Stimulated activated CD4-positive, alpha-beta T cell treated with anti-CD3 and anti-CD28 coated beads, TNF-alpha, amount 100 ng/mL, for 48 hours (primary cell): ENCODE measurements at regions not wholly inside any gene's neighbourhood (a gene's known extent, or its start where the extent isn't known, plus 50 kb on each side); places are given as distances from the start of the nearest gene placed in this dataset.

ENCODE experiments used
- DNase-seq, 3 donors: peaks; one replicate each; pipeline ENCODE4 v3.0.0-alpha.2; 2020; ENCODE audit warnings: low read depth in 3 of 3

DNA sequence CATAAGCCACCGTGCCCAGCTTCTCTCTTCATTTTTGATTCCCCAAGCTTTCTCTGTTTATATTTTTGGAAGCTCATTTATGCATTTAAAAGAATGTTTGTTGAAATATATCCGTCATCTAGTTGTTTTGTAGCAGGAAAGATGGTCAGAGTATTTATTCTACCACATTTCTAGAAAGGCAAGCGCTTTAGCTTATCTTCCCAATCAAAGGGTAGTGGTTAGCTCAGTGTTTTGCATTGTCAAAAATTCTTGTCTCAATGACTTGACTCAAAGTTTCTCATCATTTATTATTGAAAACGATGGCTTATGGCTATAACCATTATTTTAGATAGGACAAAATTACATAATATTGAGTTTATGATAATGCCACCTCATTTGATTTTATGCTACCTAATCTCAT is 116.1 kb upstream of the ZP4 start:
- no peak for DNase-seq

- DNase-seq: no peak
These were observed 114.4 kb upstream of the ZP4 start for GRCh38 chr1:238005116-238005515.

GRCh38 chr1:238001818-238002217 is 111.1 kb upstream of the ZP4 start:
- DNase-seq: no peak

GRCh38 chr1:237999426-238000052 is 108.8 kb upstream of the ZP4 start:
- no peak for DNase-seq

DNA sequence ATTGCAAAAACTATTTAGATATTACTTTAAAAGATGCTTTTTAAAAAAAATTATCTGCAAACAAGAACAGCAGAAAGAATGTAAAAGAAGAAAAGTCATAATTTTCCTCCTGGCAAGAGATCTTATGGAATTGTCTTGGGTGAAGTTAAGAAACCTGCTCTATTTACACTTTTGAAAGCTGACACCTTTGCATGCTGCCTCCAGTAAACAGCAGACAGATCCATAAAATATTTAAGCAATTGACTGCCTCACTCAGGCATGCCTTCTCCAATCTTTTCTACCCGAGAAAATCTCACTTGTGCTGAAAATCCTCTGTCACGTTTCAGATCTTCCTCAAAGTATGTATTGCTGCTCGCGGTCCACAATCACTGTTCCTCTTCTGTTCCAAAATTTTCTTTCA is 107.9 kb upstream of the ZP4 start:
- no peak for DNase-seq

GRCh38 chr1:237983496-237983895 is 92.8 kb upstream of the ZP4 start:
- DNase-seq: no peak

GRCh38 chr1:237981223-237981622 is 90.5 kb upstream of the ZP4 start:
- no peak for DNase-seq

DNA sequence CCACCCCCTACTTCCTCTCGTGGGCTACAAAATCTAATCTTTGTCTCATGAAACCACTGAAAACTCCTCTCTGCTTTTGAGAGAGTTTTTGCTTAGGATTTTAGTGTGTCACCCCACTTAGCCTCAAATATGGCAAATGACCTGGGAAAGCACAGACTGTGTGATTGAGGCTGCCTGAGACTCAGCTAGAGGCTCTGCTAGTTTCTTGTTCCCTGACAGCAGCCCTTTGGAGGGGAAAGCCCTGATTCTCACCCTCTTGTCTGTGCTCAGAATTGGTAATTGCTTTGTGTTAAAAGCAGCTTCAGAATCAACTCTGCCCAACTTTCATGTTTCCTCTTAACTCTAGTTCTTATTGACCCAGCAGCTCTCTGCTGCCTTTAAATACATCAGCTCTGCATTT is 85.6 kb upstream of the ZP4 start:
- no peak for DNase-seq

DNA sequence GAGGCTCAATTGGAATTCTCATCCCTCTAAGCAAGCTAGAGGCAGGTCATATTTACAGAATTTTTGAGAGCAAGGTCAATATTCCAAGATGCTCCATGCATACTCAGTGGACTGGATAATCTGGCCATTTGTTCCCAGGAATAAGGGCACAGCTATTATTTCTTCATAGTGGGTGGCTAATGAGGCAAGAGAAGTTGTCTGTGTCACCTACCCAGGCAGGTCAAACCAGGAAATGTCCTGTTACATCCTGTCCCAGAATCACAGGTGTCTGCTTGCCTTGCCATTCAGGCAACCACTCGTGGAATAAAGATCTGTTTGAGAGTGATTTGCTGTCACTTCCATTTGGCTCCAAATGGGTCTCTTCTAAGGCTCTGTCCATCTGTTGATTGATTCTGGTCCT is 85.2 kb upstream of the ZP4 start:
- no peak for DNase-seq

GRCh38 chr1:237975376-237975775 is 84.7 kb upstream of the ZP4 start:
- no peak for DNase-seq

DNA sequence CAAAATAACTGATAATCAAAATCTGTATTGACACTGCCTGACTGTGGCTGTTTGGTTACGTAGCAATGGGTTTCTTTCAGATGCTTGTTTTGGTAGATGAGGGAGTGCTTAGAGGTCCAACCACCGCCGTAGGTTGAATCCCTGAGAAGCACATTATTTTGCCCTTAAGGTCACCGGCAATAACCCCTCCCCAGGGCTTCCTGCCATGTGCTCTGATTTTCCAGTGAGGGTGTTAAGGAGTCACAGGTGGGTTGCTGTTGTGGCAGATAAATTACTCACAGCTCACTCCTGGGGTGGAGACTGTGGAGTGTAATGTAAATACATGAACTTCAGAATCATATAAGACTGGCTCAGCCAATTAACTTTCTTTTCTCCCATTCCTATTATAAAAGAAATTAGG is 81.5 kb upstream of the ZP4 start:
- DNase-seq: no peak

DNA sequence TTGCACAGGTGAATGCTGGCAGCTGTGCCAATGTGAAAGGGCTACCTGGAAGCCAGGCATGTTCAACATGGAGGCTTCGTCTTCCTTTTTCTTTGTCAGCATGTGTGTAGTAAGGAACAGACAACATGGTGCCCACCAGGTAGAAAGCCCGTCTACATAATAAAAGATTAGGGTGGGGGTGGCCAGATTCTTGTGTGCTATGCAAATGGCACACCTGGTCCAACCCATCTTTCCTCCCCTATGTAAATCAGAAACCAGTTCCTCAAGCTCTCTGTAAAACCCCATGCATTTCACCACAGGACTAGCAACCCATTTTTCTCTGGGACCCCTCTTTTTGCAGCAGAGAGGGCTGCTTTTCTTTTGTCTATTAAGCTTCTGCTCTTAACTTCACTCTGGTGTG is 72.3 kb upstream of the ZP4 start:
- DNase-seq: no peak

GRCh38 chr1:237961754-237962153 is 71.0 kb upstream of the ZP4 start:
- no peak for DNase-seq

DNA sequence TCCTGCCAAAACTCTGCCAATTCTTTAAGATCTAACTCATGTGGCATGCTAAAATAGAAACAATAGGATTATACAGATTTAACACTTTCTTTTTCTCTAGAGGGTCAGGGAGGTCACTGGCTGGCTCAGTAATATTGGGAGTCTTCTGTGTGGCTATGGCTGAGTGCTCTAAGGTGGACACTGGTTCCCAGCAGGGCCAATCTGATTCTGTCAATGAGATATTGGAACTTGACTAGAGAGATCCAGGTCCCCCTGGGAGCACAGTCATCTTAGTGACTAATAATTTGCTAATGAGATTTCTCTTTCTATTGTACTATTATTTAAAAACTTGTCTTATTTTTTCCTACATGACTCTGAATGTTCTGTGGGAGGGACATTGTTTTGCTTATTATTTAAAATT is 69.1 kb upstream of the ZP4 start:
- no peak for DNase-seq

DNA sequence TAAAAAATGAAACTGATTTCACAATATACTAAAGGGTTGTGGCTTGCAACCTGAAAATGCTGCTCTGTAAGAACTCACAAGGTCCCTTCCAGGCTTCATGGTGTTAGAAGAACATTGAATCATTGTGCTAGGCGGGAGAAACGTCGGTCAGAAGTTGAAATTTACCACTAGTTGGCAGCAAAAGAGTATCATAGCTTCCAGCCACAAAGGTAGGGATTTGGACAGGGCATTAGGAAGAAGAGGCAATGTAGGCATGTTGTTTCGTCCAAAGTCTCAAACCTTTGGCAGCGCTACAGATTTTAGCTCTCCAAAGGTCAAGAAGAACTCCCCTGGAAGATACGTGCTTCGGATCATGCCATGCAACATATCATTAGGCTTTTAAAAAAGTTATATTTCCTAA is 62.5 kb upstream of the ZP4 start:
- DNase-seq: no peak
